Sigmoid colon (tissue), 4 donors: ENCODE measurements at regions not wholly inside any gene's neighbourhood (a gene's known extent, or its start where the extent isn't known, plus 50 kb on each side); places are given as distances from the start of the nearest gene placed in this dataset.

Experiments used
- CTCF ChIP-seq, 4 experiments: fragments of 450-650 bp in 3 of 4; fragments of 200-600 bp in 1 of 4; IDR thresholded peaks; one replicate each; pipeline ENCODE4 v1.5.1; 2016 to 2019; ENCODE audit warnings: antibody characterized with exemption in 4 of 4, mild to moderate bottlenecking in 3 of 4, moderate library complexity in 2 of 4
- EP300 ChIP-seq, 4 donors: sonication (generic); formaldehyde crosslinking; IDR thresholded peaks; one replicate each; pipeline ENCODE4 v1.6.1; 2017; ENCODE audit warnings: antibody characterized with exemption in 4 of 4
- POLR2A ChIP-seq, 2 donors: fragments of 450-650 bp; IDR thresholded peaks; one replicate each; pipeline ENCODE4 v1.6.1; 2016; ENCODE audit warnings: antibody characterized with exemption in 2 of 2, mild to moderate bottlenecking in 2 of 2, moderate library complexity in 2 of 2
- POLR2AphosphoS5 ChIP-seq, 4 donors: sonication (generic); formaldehyde crosslinking; IDR thresholded peaks; one replicate each; pipeline ENCODE4 v1.6.1; 2017; ENCODE audit warnings: antibody characterized with exemption in 4 of 4

- TF ChIP-seq POLR2A (IDR thresholded peaks at IDR 0.05) (no peak), CTCF (IDR thresholded peaks at IDR 0.05) (no peak), EP300 (IDR thresholded peaks at IDR 0.05) (no peak), POLR2AphosphoS5 (IDR thresholded peaks at IDR 0.05) (no peak)
These were observed 99.0 kb upstream of the SOX4 start for GRCh38 chr6:21494505-21494904.
